ENCODE measurements at regions not wholly inside any gene's neighbourhood (a gene's known extent, or its start where the extent isn't known, plus 50 kb on each side); places are given as distances from the start of the nearest gene placed in this dataset.

GRCh38 chr7:115094163-115094562, 172.3 kb downstream of the MDFIC start:
- Histone ChIP-seq H3K79me2 (replicated peaks; ENCODE audit: insufficient read depth, low read length) (no peaks in the 10 kb centered on the region), H3K4me2 (ENCODE audit: low read length) (no peak overlapping the region), H3K4me3 (ENCODE audit: low read length) (no peak overlapping the region), H4K20me1 (ENCODE audit: insufficient read depth) (no peaks in the 10 kb centered on the region), H3K27ac (ENCODE audit: low read length) (no peak overlapping the region), H2AFZ (ENCODE audit: low read depth, low read length) (no peak overlapping the region), H3K27me3 (ENCODE audit: insufficient read depth, low read depth, low read length) (no peaks in the 10 kb centered on the region), H3F3A (ENCODE audit: insufficient read depth, low read length, poor library complexity, severe bottlenecking) (no peaks in the 10 kb centered on the region), H3K9me2 (ENCODE audit: insufficient read depth, low read length) (no peaks in the 10 kb centered on the region), H3K9ac (ENCODE audit: low read length) (no peak overlapping the region), H3K36me3 (ENCODE audit: insufficient read depth, low read length) (no peaks in the 10 kb centered on the region), H3K9me3 (ENCODE audit: low read length) (no peaks in the 10 kb centered on the region)
- TF ChIP-seq REST (IDR thresholded peaks at IDR 0.05; ENCODE audit: borderline replicate concordance) = no peak
- TF ChIP-seq EP300 (conservative IDR thresholded peaks at IDR 0.05; ENCODE audit: poor library complexity, severe bottlenecking) = no peak
- TF ChIP-seq POLR2AphosphoS5 (IDR thresholded peaks at IDR 0.05) = no peak

GRCh38 chr7:115088893-115089292, 167.0 kb downstream of the MDFIC start:
- TF ChIP-seq, protein P1, sequence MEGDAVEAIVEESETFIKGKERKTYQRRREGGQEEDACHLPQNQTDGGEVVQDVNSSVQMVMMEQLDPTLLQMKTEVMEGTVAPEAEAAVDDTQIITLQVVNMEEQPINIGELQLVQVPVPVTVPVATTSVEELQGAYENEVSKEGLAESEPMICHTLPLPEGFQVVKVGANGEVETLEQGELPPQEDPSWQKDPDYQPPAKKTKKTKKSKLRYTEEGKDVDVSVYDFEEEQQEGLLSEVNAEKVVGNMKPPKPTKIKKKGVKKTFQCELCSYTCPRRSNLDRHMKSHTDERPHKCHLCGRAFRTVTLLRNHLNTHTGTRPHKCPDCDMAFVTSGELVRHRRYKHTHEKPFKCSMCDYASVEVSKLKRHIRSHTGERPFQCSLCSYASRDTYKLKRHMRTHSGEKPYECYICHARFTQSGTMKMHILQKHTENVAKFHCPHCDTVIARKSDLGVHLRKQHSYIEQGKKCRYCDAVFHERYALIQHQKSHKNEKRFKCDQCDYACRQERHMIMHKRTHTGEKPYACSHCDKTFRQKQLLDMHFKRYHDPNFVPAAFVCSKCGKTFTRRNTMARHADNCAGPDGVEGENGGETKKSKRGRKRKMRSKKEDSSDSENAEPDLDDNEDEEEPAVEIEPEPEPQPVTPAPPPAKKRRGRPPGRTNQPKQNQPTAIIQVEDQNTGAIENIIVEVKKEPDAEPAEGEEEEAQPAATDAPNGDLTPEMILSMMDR (IDR thresholded peaks at IDR 0.05; ENCODE audit: poor library complexity, severe bottlenecking) = no peak
- TF ChIP-seq SMC3 (conservative IDR thresholded peaks at IDR 0.05; ENCODE audit: poor library complexity) = no peak
- no peak overlapping the region for H3K27ac ChIP-seq (ENCODE audit: low read length)
- no peaks in the 10 kb centered on the region for H3K9me2 ChIP-seq (ENCODE audit: insufficient read depth, low read length)
- no peaks in the 10 kb centered on the region for H3K36me3 ChIP-seq (ENCODE audit: insufficient read depth, low read length)
- no peaks in the 10 kb centered on the region for H3K27me3 ChIP-seq (ENCODE audit: insufficient read depth, low read depth, low read length)
- no peaks in the 10 kb centered on the region for H3K9me3 ChIP-seq (ENCODE audit: low read length)
- no peak overlapping the region for H3K4me2 ChIP-seq (ENCODE audit: low read length)
- no peaks in the 10 kb centered on the region for H4K20me1 ChIP-seq (ENCODE audit: insufficient read depth)
- H3K79me2 ChIP-seq (replicated peaks; ENCODE audit: insufficient read depth, low read length) = no peaks in the 10 kb centered on the region
- H2AFZ ChIP-seq (ENCODE audit: low read depth, low read length) = no peak overlapping the region
- H3K9ac ChIP-seq (ENCODE audit: low read length) = no peak overlapping the region
- no peak overlapping the region for H3K4me3 ChIP-seq (ENCODE audit: low read length)
- H3F3A ChIP-seq (ENCODE audit: insufficient read depth, low read length, poor library complexity, severe bottlenecking) = no peaks in the 10 kb centered on the region

- TF ChIP-seq, protein P1 (IDR thresholded peaks at IDR 0.05; ENCODE audit: poor library complexity, severe bottlenecking) = no peak
- TF ChIP-seq EP300 (conservative IDR thresholded peaks at IDR 0.05; ENCODE audit: poor library complexity, severe bottlenecking) (peak; percentile 94), REST (IDR thresholded peaks at IDR 0.05; ENCODE audit: borderline replicate concordance) (peak; percentile 76), RAD21 (conservative IDR thresholded peaks at IDR 0.05) (no peak), MXI1 (conservative IDR thresholded peaks at IDR 0.05; ENCODE audit: poor library complexity, severe bottlenecking) (no peak), POLR2AphosphoS5 (IDR thresholded peaks at IDR 0.05) (peak; percentile 94), TAF1 (IDR thresholded peaks at IDR 0.05; ENCODE audit: low read depth) (no peak), SMC3 (conservative IDR thresholded peaks at IDR 0.05; ENCODE audit: poor library complexity) (no peak), EZH2 (IDR thresholded peaks at IDR 0.05; ENCODE audit: borderline replicate concordance, insufficient read depth, low read length, poor library complexity, severe bottlenecking) (no peak)
Observed at GRCh38 chr7:115087437-115087836, 165.5 kb downstream of the MDFIC start.

More at GRCh38 chr7:115087437-115087836, 165.5 kb downstream of the MDFIC start:
- no peaks in the 10 kb centered on the region for H3K9me3 ChIP-seq (ENCODE audit: low read length)
- H3K9ac ChIP-seq (ENCODE audit: low read length) = no peak overlapping the region
- H3F3A ChIP-seq (ENCODE audit: insufficient read depth, low read length, poor library complexity, severe bottlenecking) = no peaks in the 10 kb centered on the region
- no peaks in the 10 kb centered on the region for H3K9me2 ChIP-seq (ENCODE audit: insufficient read depth, low read length)
- no peaks in the 10 kb centered on the region for H3K36me3 ChIP-seq (ENCODE audit: insufficient read depth, low read length)
- no peaks in the 10 kb centered on the region for H3K27me3 ChIP-seq (ENCODE audit: insufficient read depth, low read depth, low read length)
- no peaks in the 10 kb centered on the region for H3K79me2 ChIP-seq (replicated peaks; ENCODE audit: insufficient read depth, low read length)
- no peak overlapping the region for H2AFZ ChIP-seq (ENCODE audit: low read depth, low read length)
- H3K27ac ChIP-seq (ENCODE audit: low read length) = no peak overlapping the region
- no peaks in the 10 kb centered on the region for H4K20me1 ChIP-seq (ENCODE audit: insufficient read depth)
- no peak overlapping the region for H3K4me3 ChIP-seq (ENCODE audit: low read length)
- no peak overlapping the region for H3K4me2 ChIP-seq (ENCODE audit: low read length)

All from neural cell (in vitro differentiated cells).